Lung (tissue), 9 donors: ENCODE measurements at regions not wholly inside any gene's neighbourhood (a gene's known extent, or its start where the extent isn't known, plus 50 kb on each side); places are given as distances from the start of the nearest gene placed in this dataset.
"Not testable (repeated sequence)": the region's sequence is repeated elsewhere in the genome, so short reads cannot be mapped to it uniquely, and the experiment has no call there.

Experiments used
- ATAC-seq: fragments of 200-7000 bp; cut with Tn5 transposase; one replicate; pipeline ENCODE4 v1.9.1; 2020; ENCODE audit warnings: moderate number of reproducible peaks; ENCODE audit not compliant: insufficient read depth, low FRiP score
- DNase-seq, 3 donors: peaks; one replicate each; pipeline ENCODE4 v3.0.0-alpha.2; 2013 to 2017
- H3K27ac ChIP-seq, 2 donors: one replicate each; pipeline ENCODE4 v1.5.1; 2013; ENCODE audit warnings: mild to moderate bottlenecking in 2 of 2, moderate library complexity in 2 of 2, control low read depth in 1 of 2, inconsistent platforms in 1 of 2, low read depth in 1 of 2, low read length in 1 of 2
- H3K27me3 ChIP-seq, 3 donors: one replicate each; pipeline ENCODE4 v1.5.1; 2013; ENCODE audit warnings: low read length in 2 of 3; ENCODE audit not compliant: control insufficient read depth in 3 of 3, insufficient read depth in 3 of 3
- H3K36me3 ChIP-seq, 4 donors: one replicate each; pipeline ENCODE4 v1.5.1; 2013; ENCODE audit warnings: low read length in 4 of 4, mild to moderate bottlenecking in 1 of 4, moderate library complexity in 1 of 4; ENCODE audit not compliant: control insufficient read depth in 4 of 4, insufficient read depth in 4 of 4
- H3K4me1 ChIP-seq, 5 donors: one replicate each; pipeline ENCODE4 v1.5.1; 2013; ENCODE audit warnings: low read length in 5 of 5, mild to moderate bottlenecking in 2 of 5, moderate library complexity in 1 of 5; ENCODE audit not compliant: control insufficient read depth in 5 of 5, insufficient read depth in 5 of 5
- H3K4me3 ChIP-seq: one replicate; pipeline ENCODE4 v1.5.1; 2013; ENCODE audit warnings: mild to moderate bottlenecking, control low read depth, moderate library complexity
- H3K9ac ChIP-seq, 2 donors: one replicate each; pipeline ENCODE4 v1.5.1; 2013; ENCODE audit warnings: low read length in 2 of 2, control low read depth in 1 of 2; ENCODE audit not compliant: insufficient read depth in 1 of 2
- H3K9me3 ChIP-seq, 4 donors: one replicate each; pipeline ENCODE4 v1.5.1; 2013; ENCODE audit warnings: low read length in 3 of 4, mild to moderate bottlenecking in 1 of 4, moderate library complexity in 1 of 4; ENCODE audit not compliant: control insufficient read depth in 4 of 4, insufficient read depth in 3 of 4
- WGBS, 2 donors: extraction: QIAGEN DNeasy Blood & Tissue Kit; methylation state at CpG; one replicate each; pipeline ENCODE4 v1.1.7; 2013; 5-methylcytosine and 5-hydroxymethylcytosine counted together
- donor health status: Bipolar disorder and iron deficiency.
- donor health status: healthy.
- donor health status: DM: yes; HTN: yes; CAD: no.

GRCh38 chr6:60810216-60810615, 1475.8 kb downstream of the KHDRBS2 start:
- peak in 1 of 3 donors; percentile 1 for DNase-seq
- ATAC-seq, H3K4me1 ChIP-seq, H3K27me3 ChIP-seq, H3K36me3 ChIP-seq, H3K27ac ChIP-seq, H3K9me3 ChIP-seq, H3K9ac ChIP-seq, H3K4me3 ChIP-seq: not testable (repeated sequence)
- WGBS, 2 donors = 67 to 82% methylated on average over 1 of the region's 2 CpGs

- H3K27ac ChIP-seq, H3K4me3 ChIP-seq, H3K9me3 ChIP-seq, H3K27me3 ChIP-seq, H3K9ac ChIP-seq, H3K4me1 ChIP-seq, H3K36me3 ChIP-seq: not testable (repeated sequence)
- WGBS, 2 donors = 23 to 59% methylated on average over 3 of the region's 3 CpGs
- peak in 1 of 3 donors; percentile 13 for DNase-seq
- peak; percentile 19 for ATAC-seq
These were observed 1486.9 kb downstream of the KHDRBS2 start for GRCh38 chr6:60799146-60799545.

GRCh38 chr6:60797831-60798230, 1488.2 kb downstream of the KHDRBS2 start:
- not testable (repeated sequence) for H3K4me3 ChIP-seq, H3K9me3 ChIP-seq, H3K27me3 ChIP-seq, H3K4me1 ChIP-seq, H3K36me3 ChIP-seq, H3K27ac ChIP-seq, ATAC-seq, DNase-seq, H3K9ac ChIP-seq

DNA sequence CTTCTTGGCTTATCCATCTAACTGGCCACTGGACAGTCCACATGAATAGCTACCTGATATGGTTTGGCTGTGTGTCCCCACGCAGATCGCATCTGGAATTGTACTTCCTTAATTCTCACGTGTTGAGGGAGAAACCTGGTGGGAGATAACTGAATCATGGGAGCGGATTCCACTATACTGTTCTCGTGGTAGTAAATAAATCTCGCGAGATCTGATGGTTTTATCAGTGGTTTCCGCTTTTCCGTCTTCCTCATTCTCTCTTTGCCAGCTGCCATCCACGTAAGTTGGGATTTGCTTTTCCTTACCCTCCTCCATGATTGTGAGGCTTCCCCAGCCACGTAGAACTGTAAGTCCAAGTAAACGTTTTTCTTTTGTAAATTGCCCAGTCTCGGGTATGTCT, 1496.4 kb downstream of the KHDRBS2 start:
- not testable (repeated sequence) for H3K9me3 ChIP-seq, H3K4me1 ChIP-seq, H3K4me3 ChIP-seq, DNase-seq, ATAC-seq, H3K9ac ChIP-seq, H3K36me3 ChIP-seq, H3K27me3 ChIP-seq, H3K27ac ChIP-seq
- 90 to 93% methylated on average over 13 of the region's 13 CpGs for WGBS, 2 donors

GRCh38 chr6:60782698-60783464, 1503.1 kb downstream of the KHDRBS2 start:
- H3K9ac ChIP-seq, H3K4me1 ChIP-seq, H3K4me3 ChIP-seq, H3K9me3 ChIP-seq, H3K27ac ChIP-seq, H3K27me3 ChIP-seq, ATAC-seq, H3K36me3 ChIP-seq: not testable (repeated sequence)
- peak in 1 of 3 donors; percentile 22 for DNase-seq
- 77 to 89% methylated on average over 4 of the region's 4 CpGs for WGBS, 2 donors

DNA sequence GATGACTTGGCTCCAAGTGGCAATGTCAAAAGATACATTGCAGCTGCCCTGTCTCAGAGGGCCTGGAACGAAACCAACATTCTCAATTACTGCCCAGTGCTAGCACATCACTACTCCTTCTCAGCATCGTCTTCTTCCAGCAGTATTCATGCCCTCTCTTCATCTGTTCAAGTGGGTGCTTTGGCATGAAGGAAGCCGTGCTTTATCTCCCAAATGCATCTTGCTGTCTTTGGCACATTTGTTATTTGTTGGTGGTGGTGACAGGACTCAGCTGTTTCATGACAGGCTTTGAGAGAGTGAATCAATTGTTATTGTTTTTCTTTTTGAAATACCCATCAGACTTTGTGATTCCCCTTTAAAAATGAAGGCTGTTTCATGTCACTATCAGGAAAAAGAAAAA, 1506.4 kb downstream of the KHDRBS2 start:
- not testable (repeated sequence) for H3K4me3 ChIP-seq, ATAC-seq, H3K4me1 ChIP-seq, H3K36me3 ChIP-seq, H3K27ac ChIP-seq, H3K9ac ChIP-seq, H3K9me3 ChIP-seq, H3K27me3 ChIP-seq
- peak; percentile 4 to 25 (median 14) for DNase-seq
- 62 to 67% methylated on average over 3 of the region's 3 CpGs for WGBS, 2 donors

DNA sequence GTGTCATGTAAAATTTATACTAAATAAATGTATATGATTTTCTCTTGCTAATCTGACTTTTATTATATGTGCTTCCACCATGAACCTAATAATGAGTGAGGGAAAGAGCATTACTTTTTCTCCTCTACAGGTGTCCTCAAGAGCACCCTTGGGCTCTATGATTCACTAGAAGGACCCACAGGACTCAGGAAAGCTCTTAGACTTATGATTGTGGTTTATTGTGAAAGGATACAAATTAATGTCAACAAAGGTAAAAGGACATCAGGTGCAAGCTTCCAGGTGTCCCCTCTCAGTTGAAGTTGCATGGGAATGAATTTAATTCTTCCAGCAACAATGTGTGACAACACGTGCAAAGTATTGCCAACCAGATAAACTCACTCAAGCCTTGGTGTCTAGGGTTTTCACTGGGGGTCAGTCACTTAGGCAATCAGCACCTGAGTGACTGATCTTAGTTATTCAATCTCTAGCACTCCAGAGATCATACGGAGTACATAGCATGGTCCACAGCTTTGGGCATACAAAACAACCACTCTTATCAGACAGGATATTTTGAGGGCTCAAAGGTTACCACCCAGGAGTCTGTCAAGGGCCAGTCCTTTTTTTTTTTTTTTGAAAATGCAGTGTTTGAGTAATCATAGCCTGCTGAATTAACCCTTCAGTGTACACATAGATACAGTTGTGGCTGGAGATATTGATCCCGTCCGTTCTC, 1518.1 kb downstream of the KHDRBS2 start:
- H3K36me3 ChIP-seq, H3K4me1 ChIP-seq, H3K27ac ChIP-seq, H3K9ac ChIP-seq, H3K9me3 ChIP-seq, H3K27me3 ChIP-seq, ATAC-seq, H3K4me3 ChIP-seq, DNase-seq: not testable (repeated sequence)
- WGBS, 2 donors = 69 to 78% methylated on average over 4 of the region's 4 CpGs

GRCh38 chr6:60765331-60765730, 1520.7 kb downstream of the KHDRBS2 start:
- not testable (repeated sequence) for H3K27me3 ChIP-seq, ATAC-seq, H3K9me3 ChIP-seq, H3K9ac ChIP-seq, H3K27ac ChIP-seq, H3K4me1 ChIP-seq, H3K36me3 ChIP-seq, DNase-seq, H3K4me3 ChIP-seq
